ENCODE measurements at regions not wholly inside any gene's neighbourhood (a gene's known extent, or its start where the extent isn't known, plus 50 kb on each side); places are given as distances from the start of the nearest gene placed in this dataset.

DNA sequence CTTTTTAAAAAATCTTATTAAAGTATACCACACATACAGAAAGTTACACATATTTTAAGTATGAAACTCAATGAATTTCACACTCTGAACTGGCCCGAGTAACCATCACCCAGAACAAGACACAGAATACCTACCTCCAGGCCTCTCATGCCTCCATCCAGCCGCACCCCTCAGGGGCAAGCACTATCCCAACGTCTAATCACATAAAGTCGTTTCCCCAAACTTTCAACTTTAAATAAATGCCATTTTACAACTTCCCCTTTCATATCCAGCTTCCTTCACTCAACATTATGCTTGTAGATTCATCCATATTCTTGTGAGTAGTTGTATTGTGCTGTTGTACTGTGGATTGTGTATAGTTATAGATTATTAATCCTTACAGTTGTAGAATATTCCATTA, 539.1 kb downstream of the CD83 start:
- TF ChIP-seq EZH2 (IDR thresholded peaks at IDR 0.05; ENCODE audit: low read depth, unreplicated experiment) (no peak), NANOG (IDR thresholded peaks at IDR 0.05; ENCODE audit: borderline replicate concordance) (no peak), POLR2AphosphoS5 (IDR thresholded peaks at IDR 0.05; ENCODE audit: low read depth) (no peak)
- TF ChIP-seq, protein P1, sequence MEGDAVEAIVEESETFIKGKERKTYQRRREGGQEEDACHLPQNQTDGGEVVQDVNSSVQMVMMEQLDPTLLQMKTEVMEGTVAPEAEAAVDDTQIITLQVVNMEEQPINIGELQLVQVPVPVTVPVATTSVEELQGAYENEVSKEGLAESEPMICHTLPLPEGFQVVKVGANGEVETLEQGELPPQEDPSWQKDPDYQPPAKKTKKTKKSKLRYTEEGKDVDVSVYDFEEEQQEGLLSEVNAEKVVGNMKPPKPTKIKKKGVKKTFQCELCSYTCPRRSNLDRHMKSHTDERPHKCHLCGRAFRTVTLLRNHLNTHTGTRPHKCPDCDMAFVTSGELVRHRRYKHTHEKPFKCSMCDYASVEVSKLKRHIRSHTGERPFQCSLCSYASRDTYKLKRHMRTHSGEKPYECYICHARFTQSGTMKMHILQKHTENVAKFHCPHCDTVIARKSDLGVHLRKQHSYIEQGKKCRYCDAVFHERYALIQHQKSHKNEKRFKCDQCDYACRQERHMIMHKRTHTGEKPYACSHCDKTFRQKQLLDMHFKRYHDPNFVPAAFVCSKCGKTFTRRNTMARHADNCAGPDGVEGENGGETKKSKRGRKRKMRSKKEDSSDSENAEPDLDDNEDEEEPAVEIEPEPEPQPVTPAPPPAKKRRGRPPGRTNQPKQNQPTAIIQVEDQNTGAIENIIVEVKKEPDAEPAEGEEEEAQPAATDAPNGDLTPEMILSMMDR (conservative IDR thresholded peaks at IDR 0.05; ENCODE audit: low read depth in 2 of 2) = no peak
- TF ChIP-seq, protein P2, sequence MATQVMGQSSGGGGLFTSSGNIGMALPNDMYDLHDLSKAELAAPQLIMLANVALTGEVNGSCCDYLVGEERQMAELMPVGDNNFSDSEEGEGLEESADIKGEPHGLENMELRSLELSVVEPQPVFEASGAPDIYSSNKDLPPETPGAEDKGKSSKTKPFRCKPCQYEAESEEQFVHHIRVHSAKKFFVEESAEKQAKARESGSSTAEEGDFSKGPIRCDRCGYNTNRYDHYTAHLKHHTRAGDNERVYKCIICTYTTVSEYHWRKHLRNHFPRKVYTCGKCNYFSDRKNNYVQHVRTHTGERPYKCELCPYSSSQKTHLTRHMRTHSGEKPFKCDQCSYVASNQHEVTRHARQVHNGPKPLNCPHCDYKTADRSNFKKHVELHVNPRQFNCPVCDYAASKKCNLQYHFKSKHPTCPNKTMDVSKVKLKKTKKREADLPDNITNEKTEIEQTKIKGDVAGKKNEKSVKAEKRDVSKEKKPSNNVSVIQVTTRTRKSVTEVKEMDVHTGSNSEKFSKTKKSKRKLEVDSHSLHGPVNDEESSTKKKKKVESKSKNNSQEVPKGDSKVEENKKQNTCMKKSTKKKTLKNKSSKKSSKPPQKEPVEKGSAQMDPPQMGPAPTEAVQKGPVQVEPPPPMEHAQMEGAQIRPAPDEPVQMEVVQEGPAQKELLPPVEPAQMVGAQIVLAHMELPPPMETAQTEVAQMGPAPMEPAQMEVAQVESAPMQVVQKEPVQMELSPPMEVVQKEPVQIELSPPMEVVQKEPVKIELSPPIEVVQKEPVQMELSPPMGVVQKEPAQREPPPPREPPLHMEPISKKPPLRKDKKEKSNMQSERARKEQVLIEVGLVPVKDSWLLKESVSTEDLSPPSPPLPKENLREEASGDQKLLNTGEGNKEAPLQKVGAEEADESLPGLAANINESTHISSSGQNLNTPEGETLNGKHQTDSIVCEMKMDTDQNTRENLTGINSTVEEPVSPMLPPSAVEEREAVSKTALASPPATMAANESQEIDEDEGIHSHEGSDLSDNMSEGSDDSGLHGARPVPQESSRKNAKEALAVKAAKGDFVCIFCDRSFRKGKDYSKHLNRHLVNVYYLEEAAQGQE (IDR thresholded peaks at IDR 0.05; ENCODE audit: unreplicated experiment) = no peak
